ENCODE measurements at regions not wholly inside any gene's neighbourhood (a gene's known extent, or its start where the extent isn't known, plus 50 kb on each side); places are given as distances from the start of the nearest gene placed in this dataset.

- CTCF ChIA-PET, result no interaction called here
- H3K27ac Mint-ChIP-seq (ENCODE audit: unreplicated experiment), result no peak overlapping the region
- intact Hi-C loops (cut with micrococcal nuclease; ENCODE audit: unreplicated experiment), result no loop called here
- DNase-seq, result no peak
- peaks cover 2% of the 10 kb centered on the region for H3K9me3 Mint-ChIP-seq (ENCODE audit: low read depth, unreplicated experiment)
- no peak overlapping the region for H3K4me3 Mint-ChIP-seq (ENCODE audit: low read depth, unreplicated experiment)
- no peaks in the 10 kb centered on the region for H3K36me3 Mint-ChIP-seq (ENCODE audit: insufficient read depth, unreplicated experiment)
- H3K4me1 Mint-ChIP-seq (ENCODE audit: low read depth, unreplicated experiment), result no peaks in the 10 kb centered on the region
- no peaks in the 10 kb centered on the region for H3K27me3 Mint-ChIP-seq (ENCODE audit: unreplicated experiment)
- no peak for TF ChIP-seq CTCF (IDR thresholded peaks at IDR 0.05; ENCODE audit: unreplicated experiment)
- BruUV-seq (replicated peaks), result no TSS peak
These were observed 333.3 kb upstream of the GRIA1 start for GRCh38 chr5:153157156-153157555.

GRCh38 chr5:153158608-153159007 is 331.9 kb upstream of the GRIA1 start:
- TF ChIP-seq CTCF (IDR thresholded peaks at IDR 0.05; ENCODE audit: unreplicated experiment), result no peak
- no peak for DNase-seq
- CTCF ChIA-PET, result no interaction called here
- Mint-ChIP-seq H3K27me3 (ENCODE audit: unreplicated experiment) (no peaks in the 10 kb centered on the region), H3K4me1 (ENCODE audit: low read depth, unreplicated experiment) (no peaks in the 10 kb centered on the region), H3K4me3 (ENCODE audit: low read depth, unreplicated experiment) (no peak overlapping the region), H3K36me3 (ENCODE audit: insufficient read depth, unreplicated experiment) (no peaks in the 10 kb centered on the region), H3K9me3 (ENCODE audit: low read depth, unreplicated experiment) (peaks cover 2% of the 10 kb centered on the region), H3K27ac (ENCODE audit: unreplicated experiment) (no peak overlapping the region)
- no TSS peak for BruUV-seq (replicated peaks)
- intact Hi-C loops (cut with micrococcal nuclease; ENCODE audit: unreplicated experiment), result no loop called here

GRCh38 chr5:153159616-153160015 is 330.9 kb upstream of the GRIA1 start:
- no peaks in the 10 kb centered on the region for H3K27me3 Mint-ChIP-seq (ENCODE audit: unreplicated experiment)
- DNase-seq, result no peak

GRCh38 chr5:153168241-153168640 is 322.2 kb upstream of the GRIA1 start:
- H3K4me1 Mint-ChIP-seq (ENCODE audit: low read depth, unreplicated experiment), result no peaks in the 10 kb centered on the region
- no peaks in the 10 kb centered on the region for H3K27me3 Mint-ChIP-seq (ENCODE audit: unreplicated experiment)

More at GRCh38 chr5:153159616-153160015, 330.9 kb upstream of the GRIA1 start:
- no TSS peak for BruUV-seq (replicated peaks)
- intact Hi-C loops (cut with micrococcal nuclease; ENCODE audit: unreplicated experiment), result no loop called here
- no peak for TF ChIP-seq CTCF (IDR thresholded peaks at IDR 0.05; ENCODE audit: unreplicated experiment)
- H3K9me3 Mint-ChIP-seq (ENCODE audit: low read depth, unreplicated experiment), result peaks cover 2% of the 10 kb centered on the region
- H3K36me3 Mint-ChIP-seq (ENCODE audit: insufficient read depth, unreplicated experiment), result no peaks in the 10 kb centered on the region
- H3K27ac Mint-ChIP-seq (ENCODE audit: unreplicated experiment), result no peak overlapping the region
- no peak overlapping the region for H3K4me3 Mint-ChIP-seq (ENCODE audit: low read depth, unreplicated experiment)
- H3K4me1 Mint-ChIP-seq (ENCODE audit: low read depth, unreplicated experiment), result no peaks in the 10 kb centered on the region
- CTCF ChIA-PET, result no interaction called here

More at GRCh38 chr5:153168241-153168640, 322.2 kb upstream of the GRIA1 start:
- Mint-ChIP-seq H3K27ac (ENCODE audit: unreplicated experiment) (no peak overlapping the region), H3K9me3 (ENCODE audit: low read depth, unreplicated experiment) (peaks cover 11% of the 10 kb centered on the region), H3K4me3 (ENCODE audit: low read depth, unreplicated experiment) (no peak overlapping the region), H3K36me3 (ENCODE audit: insufficient read depth, unreplicated experiment) (no peaks in the 10 kb centered on the region)
- no peak for TF ChIP-seq CTCF (IDR thresholded peaks at IDR 0.05; ENCODE audit: unreplicated experiment)
- CTCF ChIA-PET, result no interaction called here
- no peak for DNase-seq
- no TSS peak for BruUV-seq (replicated peaks)
- intact Hi-C loops (cut with micrococcal nuclease; ENCODE audit: unreplicated experiment), result no loop called here

All from Calu3 (cell line).